Skeletal muscle satellite cell (primary cell): ENCODE measurements at regions not wholly inside any gene's neighbourhood (a gene's known extent, or its start where the extent isn't known, plus 50 kb on each side); places are given as distances from the start of the nearest gene placed in this dataset.
"Not testable (repeated sequence)": the region's sequence is repeated elsewhere in the genome, so short reads cannot be mapped to it uniquely, and the experiment has no call there.

Source experiments
- H3K27me3 ChIP-seq: 2 replicates; pipeline ENCODE4 v1.7.0; 2013; ENCODE audit warnings: low read length; ENCODE audit not compliant: control insufficient read depth, insufficient read depth
- H3K36me3 ChIP-seq: 2 replicates; pipeline ENCODE4 v1.7.0; 2013; ENCODE audit warnings: mild to moderate bottlenecking, control low read depth, low read length; ENCODE audit not compliant: insufficient read depth
- H3K4me1 ChIP-seq: 2 replicates; pipeline ENCODE4 v1.7.0; 2013; ENCODE audit warnings: low read length; ENCODE audit not compliant: control insufficient read depth, insufficient read depth
- H3K4me2 ChIP-seq: 2 replicates; pipeline ENCODE4 v1.7.0; 2013; ENCODE audit warnings: mild to moderate bottlenecking, low read length
- H3K4me3 ChIP-seq: 2 replicates; pipeline ENCODE4 v1.7.0; 2013; ENCODE audit warnings: low read length
- H3K9ac ChIP-seq: 2 replicates; pipeline ENCODE4 v1.7.0; 2013; ENCODE audit warnings: mild to moderate bottlenecking, low read depth, low read length, moderate library complexity
- H3K9me3 ChIP-seq: replicated peaks from 2 replicates; pipeline ENCODE4 v1.7.0; 2013; ENCODE audit warnings: mild to moderate bottlenecking, control low read depth, low read length

GRCh38 chr7:114364151-114364550 lies 50.5 kb upstream of the FOXP2 start:
- Histone ChIP-seq H3K4me2 (no peak overlapping the region), H3K36me3 (no peaks in the 10 kb centered on the region), H3K4me1 (no peaks in the 10 kb centered on the region), H3K9me3 (no peaks in the 10 kb centered on the region), H3K27me3 (no peaks in the 10 kb centered on the region), H3K9ac (no peak overlapping the region), H3K4me3 (no peak overlapping the region)

GRCh38 chr7:114363292-114363691 lies 51.3 kb upstream of the FOXP2 start:
- Histone ChIP-seq H3K27me3 (no peaks in the 10 kb centered on the region), H3K4me1 (no peaks in the 10 kb centered on the region), H3K9me3 (no peaks in the 10 kb centered on the region), H3K36me3 (no peaks in the 10 kb centered on the region), H3K9ac (no peak overlapping the region), H3K4me2 (no peak overlapping the region), H3K4me3 (no peak overlapping the region)

GRCh38 chr7:114358911-114359310 lies 55.7 kb upstream of the FOXP2 start:
- H3K4me2 ChIP-seq = no peak overlapping the region
- no peaks in the 10 kb centered on the region for H3K36me3 ChIP-seq
- H3K4me3 ChIP-seq = no peak overlapping the region
- no peaks in the 10 kb centered on the region for H3K27me3 ChIP-seq
- no peak overlapping the region for H3K9ac ChIP-seq
- H3K9me3 ChIP-seq = no peaks in the 10 kb centered on the region
- H3K4me1 ChIP-seq = peaks cover 7% of the 10 kb centered on the region

GRCh38 chr7:114356133-114356532 lies 58.5 kb upstream of the FOXP2 start:
- Histone ChIP-seq H3K36me3 (no peaks in the 10 kb centered on the region), H3K9me3 (no peaks in the 10 kb centered on the region), H3K9ac (no peak overlapping the region), H3K4me3 (no peak overlapping the region), H3K27me3 (no peaks in the 10 kb centered on the region), H3K4me1 (peaks cover 7% of the 10 kb centered on the region), H3K4me2 (peak overlapping the region; percentile 18)

GRCh38 chr7:114354306-114354705 lies 60.3 kb upstream of the FOXP2 start:
- Histone ChIP-seq H3K4me3 (no peak overlapping the region), H3K4me2 (no peak overlapping the region), H3K4me1 (peaks cover 7% of the 10 kb centered on the region), H3K9me3 (no peaks in the 10 kb centered on the region), H3K27me3 (no peaks in the 10 kb centered on the region), H3K9ac (no peak overlapping the region), H3K36me3 (no peaks in the 10 kb centered on the region)

- H3K4me1 ChIP-seq = no peaks in the 10 kb centered on the region
- H3K4me3 ChIP-seq = no peak overlapping the region
- no peak overlapping the region for H3K9ac ChIP-seq
- H3K9me3 ChIP-seq = no peaks in the 10 kb centered on the region
- peak overlapping the region; percentile 27 for H3K4me2 ChIP-seq
- H3K36me3 ChIP-seq = no peaks in the 10 kb centered on the region
- no peaks in the 10 kb centered on the region for H3K27me3 ChIP-seq
Observed at GRCh38 chr7:114345494-114345893, 69.1 kb upstream of the FOXP2 start.

- Histone ChIP-seq H3K9ac (no peak overlapping the region), H3K9me3 (no peaks in the 10 kb centered on the region), H3K4me3 (no peak overlapping the region), H3K36me3 (no peaks in the 10 kb centered on the region), H3K27me3 (no peaks in the 10 kb centered on the region), H3K4me2 (no peak overlapping the region), H3K4me1 (no peaks in the 10 kb centered on the region)
Observed at GRCh38 chr7:114343949-114344708, 70.5 kb upstream of the FOXP2 start.

GRCh38 chr7:114342431-114343179 lies 72.0 kb upstream of the FOXP2 start:
- H3K27me3 ChIP-seq = no peaks in the 10 kb centered on the region
- H3K9ac ChIP-seq = no peak overlapping the region
- no peak overlapping the region for H3K4me3 ChIP-seq
- no peaks in the 10 kb centered on the region for H3K36me3 ChIP-seq
- no peak overlapping the region for H3K4me2 ChIP-seq
- H3K4me1 ChIP-seq = no peaks in the 10 kb centered on the region
- H3K9me3 ChIP-seq = no peaks in the 10 kb centered on the region

- H3K4me1 ChIP-seq = no peaks in the 10 kb centered on the region
- no peaks in the 10 kb centered on the region for H3K9me3 ChIP-seq
- H3K4me2 ChIP-seq = no peak overlapping the region
- H3K4me3 ChIP-seq = no peak overlapping the region
- no peaks in the 10 kb centered on the region for H3K27me3 ChIP-seq
- no peak overlapping the region for H3K9ac ChIP-seq
- H3K36me3 ChIP-seq = no peaks in the 10 kb centered on the region
Observed at GRCh38 chr7:114341648-114342047, 73.0 kb upstream of the FOXP2 start.

GRCh38 chr7:114334989-114335388 lies 79.6 kb upstream of the FOXP2 start:
- no peak overlapping the region for H3K4me3 ChIP-seq
- no peak overlapping the region for H3K4me2 ChIP-seq
- H3K27me3 ChIP-seq = no peaks in the 10 kb centered on the region
- no peaks in the 10 kb centered on the region for H3K4me1 ChIP-seq
- no peak overlapping the region for H3K9ac ChIP-seq
- H3K9me3 ChIP-seq = no peaks in the 10 kb centered on the region
- no peaks in the 10 kb centered on the region for H3K36me3 ChIP-seq

- not testable (repeated sequence) for H3K4me2 ChIP-seq, H3K4me3 ChIP-seq, H3K9me3 ChIP-seq, H3K4me1 ChIP-seq, H3K27me3 ChIP-seq, H3K36me3 ChIP-seq, H3K9ac ChIP-seq
Observed at GRCh38 chr7:114329458-114329857, 85.2 kb upstream of the FOXP2 start.
